Dedifferentiated amniotic fluid mesenchymal stem cell (primary cell): ENCODE measurements at regions not wholly inside any gene's neighbourhood (a gene's known extent, or its start where the extent isn't known, plus 50 kb on each side); places are given as distances from the start of the nearest gene placed in this dataset.
"Not testable (repeated sequence)": the region's sequence is repeated elsewhere in the genome, so short reads cannot be mapped to it uniquely, and the experiment has no call there.

Source experiments
- DNase-seq: peaks from one replicate; pipeline ENCODE4 v3.0.0-alpha.2; 2016; ENCODE audit errors: extremely low spot score

DNA sequence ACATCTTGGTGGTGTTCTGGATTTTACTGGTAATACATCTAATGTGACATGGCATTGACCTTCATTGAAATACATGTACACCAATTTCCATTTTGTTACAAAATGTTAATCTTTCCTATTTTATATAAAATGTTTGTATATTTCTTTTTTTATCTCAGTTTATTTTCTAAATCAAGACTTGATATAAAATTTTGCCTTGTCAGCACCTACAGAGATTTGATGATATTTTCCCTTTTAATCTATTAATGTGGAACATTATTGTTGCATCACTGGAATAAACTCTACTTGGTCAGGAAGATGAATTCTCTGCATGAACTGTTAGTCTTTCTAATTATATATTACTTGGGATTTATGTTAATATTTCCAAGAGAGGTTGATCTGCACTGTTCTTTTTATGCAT, 294.0 kb upstream of the ETAA1 start:
- DNase-seq = no peak

DNA sequence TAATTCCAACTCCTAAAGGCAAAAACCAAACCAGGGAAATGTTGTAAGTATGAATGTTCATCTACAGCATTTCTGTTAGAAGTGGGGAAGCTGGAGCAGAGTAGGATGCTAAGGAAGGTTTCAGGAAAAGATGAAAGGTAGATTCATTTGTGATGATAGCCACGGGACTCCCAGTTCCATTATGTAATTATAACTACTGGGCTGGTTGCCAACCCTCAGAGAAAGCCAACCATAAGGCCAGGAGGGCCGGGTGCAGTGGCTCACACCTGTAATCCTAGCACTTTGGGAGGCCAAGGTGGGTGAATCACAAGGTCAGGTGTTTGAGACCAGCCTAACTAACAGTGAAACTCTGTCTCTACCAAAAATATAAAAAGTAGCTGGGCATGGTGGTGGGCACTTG, 288.9 kb upstream of the ETAA1 start:
- DNase-seq = no peak

DNA sequence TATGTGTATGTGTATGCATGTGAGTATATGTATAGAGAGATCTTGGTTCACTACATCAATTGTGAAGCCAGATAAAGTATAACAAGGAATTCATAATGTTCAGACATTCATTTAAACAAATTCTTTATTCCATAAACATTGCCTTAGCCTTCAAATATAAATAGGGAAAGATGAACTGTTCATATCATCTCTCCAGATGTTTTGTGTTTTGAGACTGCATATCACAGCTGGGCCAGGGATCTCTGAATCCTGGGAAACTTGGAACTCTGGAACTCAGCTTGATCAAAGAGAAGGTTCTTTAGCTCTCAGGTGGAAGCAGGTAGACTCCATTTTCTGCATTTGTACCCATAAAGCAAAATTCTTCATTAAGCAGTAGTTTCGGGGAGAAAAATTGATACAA, 272.6 kb upstream of the ETAA1 start:
- DNase-seq = no peak

DNA sequence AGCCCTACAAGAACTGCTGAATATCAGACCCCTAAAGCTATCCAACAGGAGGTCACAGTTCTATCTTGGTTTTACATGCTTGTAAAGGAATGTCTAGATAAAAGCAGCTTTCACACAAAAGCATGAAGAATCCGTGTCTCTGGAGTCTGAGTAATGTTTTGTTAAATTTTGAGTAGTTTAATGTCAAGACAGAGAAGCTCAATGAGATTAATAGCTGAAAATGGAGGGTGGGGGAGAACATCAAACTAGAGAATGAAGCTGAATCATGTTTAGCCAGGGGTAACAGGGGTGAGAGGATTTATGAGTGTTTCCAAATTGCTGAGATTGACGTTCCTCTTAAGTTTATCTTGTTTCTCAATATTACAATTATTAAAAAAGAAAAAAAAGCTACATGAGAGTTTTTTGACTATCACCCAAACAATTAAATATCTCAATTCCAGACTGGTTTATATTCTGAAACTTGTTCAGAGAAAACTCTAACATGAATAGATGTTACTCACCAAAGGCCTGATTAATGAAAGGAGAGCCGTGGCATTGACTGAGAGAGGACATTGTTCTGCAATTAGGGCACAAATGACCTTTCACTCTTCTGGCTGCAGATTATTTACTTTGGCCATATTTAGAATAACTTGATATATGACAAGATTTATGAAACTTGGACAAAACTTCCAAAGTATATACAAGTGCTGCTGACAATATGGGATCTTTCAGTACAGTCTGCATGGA, 266.4 kb upstream of the ETAA1 start:
- DNase-seq = no peak

DNA sequence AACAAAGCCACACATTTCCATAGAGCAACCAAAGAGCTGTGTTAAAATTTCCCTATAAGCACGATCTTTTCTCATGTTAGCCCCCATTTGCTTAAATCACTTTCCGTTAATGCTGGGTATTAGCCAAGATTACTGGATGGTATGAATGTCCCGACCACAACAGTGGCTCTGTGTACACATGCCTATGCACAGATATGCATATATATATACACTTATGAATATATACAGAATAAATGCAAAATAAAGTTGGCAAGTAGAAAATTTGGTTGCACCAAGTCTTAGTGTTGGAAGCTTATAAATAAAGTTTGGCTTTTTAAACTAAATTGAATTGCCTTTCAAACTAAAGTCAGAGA, 265.9 kb upstream of the ETAA1 start:
- DNase-seq = no peak

DNA sequence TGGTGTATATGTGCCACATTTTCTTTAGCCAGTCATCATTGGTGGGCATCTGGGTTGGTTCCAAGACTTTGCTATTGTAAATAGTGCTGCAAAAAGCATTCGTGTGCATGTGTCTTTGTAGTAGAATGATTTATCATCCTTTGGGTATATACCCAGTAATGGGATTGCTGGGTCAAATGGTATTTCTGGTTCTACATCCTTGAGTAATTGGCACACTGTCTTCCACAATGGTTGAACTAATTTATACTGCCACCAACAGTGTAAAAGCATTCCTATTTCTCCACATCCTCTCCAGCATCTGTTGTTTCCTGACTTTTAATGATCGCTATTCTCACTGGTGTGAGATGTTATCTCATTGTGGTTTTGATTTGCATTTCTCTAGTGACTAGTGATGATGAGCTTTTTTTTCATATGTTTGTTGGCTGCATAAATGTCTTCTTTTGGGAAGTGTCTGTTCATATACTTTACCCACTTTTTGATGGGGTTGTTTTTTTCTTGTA, 264.6 kb upstream of the ETAA1 start:
- DNase-seq = not testable (repeated sequence)

DNA sequence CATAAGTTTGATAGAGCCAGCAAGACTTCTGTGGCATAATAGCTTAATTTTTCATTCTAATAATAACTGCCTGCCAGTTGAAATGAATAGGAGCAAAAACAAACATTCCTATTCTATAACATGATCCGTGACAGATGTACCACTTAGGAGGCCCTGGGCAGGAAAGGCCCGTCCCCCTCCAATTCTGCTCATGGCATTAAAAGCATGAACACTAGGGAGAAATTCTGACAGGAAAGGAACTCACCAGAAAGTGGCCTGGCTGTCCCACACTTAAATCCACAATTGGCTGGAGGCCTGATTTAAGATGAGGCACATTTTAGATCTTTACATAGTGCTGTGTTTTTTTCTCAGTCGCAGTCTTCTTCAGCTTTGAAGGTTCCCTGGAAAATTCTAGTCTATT, 261.9 kb upstream of the ETAA1 start:
- DNase-seq = no peak

DNA sequence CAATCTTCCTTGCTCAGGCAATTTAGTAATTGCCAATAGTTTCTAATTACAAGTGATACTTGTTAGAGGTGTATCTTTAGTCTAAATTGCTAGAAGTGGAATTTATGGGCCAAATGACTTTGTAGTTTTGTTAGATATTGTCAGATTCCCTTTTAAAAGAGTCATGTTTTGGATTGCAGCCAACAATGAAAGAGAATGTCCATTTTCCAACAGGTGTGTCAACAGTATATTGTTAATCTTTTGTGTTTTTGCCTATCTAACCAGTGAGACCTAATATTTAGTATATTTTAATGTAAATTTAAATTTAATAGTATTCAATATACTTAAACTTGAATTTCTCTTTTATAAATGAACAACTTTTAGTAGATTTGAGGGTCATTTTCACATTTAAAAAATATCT, 259.4 kb upstream of the ETAA1 start:
- no peak for DNase-seq

DNA sequence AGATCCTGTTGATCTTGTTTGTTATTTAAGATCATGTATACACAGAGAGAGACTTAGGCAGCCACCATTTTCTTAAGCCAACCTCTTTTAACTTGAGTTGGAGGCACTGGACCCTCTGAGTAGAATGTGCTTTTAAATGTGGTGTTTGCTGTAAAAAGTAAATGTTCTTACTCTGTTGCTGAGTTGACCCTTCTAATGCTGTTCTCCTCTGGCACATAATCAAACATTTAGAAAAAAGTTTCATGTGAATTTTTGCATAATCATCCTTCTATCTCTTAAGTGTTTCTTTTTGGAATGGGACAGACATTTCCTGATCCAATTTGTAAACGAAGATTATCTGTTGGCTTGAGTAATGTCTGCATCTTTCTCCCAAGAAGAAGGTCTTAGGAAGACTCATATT, 255.1 kb upstream of the ETAA1 start:
- DNase-seq = no peak

DNA sequence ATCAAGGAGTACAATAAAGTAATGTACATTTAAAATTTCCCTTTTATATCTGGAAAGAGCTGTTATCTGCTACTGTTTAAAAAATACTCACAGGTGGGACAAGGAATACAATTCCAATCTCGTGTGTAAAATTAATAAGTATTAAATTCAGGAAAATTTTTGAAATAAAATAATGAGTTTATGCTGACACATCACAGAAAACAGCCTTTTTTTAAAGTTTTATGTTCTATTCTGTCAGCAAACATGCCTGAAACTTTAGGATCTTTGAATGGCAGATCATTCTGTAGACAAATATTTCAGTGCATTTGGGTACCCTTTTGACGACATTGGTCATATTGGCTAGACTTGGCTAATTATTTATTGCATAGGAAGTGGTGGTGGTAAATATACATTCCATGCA, 254.4 kb upstream of the ETAA1 start:
- DNase-seq = no peak

DNA sequence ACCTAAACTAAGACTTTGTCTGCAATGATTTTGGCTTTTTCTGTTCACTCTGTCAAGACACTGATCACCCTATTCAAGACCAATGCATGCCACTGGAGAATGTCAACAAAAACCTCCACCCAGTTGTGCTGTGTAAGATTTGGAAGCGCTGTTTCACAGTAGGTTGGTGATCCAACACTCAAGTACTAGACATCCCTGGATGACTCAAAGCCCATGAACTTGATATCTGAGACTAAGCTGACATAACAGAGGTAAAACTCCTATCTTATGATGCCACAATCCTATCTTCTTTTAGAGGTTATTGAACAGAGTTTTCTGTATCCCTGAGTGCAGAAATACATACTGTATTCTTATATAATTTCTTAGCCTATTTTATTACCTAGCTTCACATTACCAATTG, 251.3 kb upstream of the ETAA1 start:
- no peak for DNase-seq

DNA sequence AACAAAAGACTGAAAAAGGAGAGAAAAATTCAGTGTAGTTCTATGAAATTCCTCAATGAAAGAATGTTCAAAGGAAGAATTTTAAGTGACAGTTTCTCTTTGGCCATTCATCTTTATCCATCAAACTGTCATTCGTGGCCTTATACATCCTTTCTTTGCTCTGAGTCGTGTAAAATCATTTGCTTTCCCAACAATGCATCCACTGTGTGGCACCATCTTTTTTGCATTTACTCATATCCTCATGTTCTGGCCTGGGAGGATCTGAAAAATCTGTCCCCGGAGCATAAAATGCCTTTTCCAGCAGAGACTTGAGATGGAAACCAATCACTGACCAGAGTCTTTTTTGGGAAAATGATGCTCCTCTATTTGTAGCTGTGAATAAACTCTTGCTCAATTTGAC, 240.3 kb upstream of the ETAA1 start:
- DNase-seq = no peak

DNA sequence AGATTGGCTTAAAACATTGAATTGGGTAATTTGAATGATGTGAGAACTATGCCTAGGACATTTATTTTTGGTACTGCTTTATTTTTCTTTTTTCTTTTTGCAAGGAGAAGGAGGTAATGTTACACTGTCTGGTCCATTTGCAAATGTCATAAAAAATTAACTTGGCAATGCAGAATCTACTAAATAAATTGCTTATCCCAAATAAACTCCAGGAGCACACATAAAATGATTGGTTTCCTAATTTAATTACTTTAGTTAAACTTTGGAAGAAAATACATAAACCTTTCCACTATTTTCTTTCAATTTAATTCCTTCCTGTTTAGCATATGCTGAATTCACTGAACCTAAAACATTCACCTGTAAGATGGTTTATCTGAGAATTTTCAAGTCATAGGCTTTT, 238.4 kb upstream of the ETAA1 start:
- DNase-seq = no peak

DNA sequence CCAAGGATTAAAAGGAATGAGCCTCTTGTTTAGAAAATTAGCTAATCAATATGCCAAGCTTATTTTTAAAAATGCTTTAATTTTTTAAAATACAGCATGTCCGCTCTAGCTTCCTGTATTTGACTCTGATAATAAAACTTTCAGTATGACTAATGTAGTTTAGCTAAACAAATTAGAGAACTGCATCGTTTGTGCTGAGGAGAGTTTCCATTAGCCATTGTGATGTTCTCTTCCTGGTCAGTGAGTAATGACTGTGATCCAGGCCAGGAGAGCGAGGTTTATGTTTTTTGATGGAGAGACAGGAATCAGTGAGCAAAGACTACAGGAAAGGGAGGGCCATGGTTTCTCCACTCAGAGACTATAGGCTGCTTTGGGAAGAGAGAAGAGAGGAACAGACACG, 237.2 kb upstream of the ETAA1 start:
- no peak for DNase-seq

DNA sequence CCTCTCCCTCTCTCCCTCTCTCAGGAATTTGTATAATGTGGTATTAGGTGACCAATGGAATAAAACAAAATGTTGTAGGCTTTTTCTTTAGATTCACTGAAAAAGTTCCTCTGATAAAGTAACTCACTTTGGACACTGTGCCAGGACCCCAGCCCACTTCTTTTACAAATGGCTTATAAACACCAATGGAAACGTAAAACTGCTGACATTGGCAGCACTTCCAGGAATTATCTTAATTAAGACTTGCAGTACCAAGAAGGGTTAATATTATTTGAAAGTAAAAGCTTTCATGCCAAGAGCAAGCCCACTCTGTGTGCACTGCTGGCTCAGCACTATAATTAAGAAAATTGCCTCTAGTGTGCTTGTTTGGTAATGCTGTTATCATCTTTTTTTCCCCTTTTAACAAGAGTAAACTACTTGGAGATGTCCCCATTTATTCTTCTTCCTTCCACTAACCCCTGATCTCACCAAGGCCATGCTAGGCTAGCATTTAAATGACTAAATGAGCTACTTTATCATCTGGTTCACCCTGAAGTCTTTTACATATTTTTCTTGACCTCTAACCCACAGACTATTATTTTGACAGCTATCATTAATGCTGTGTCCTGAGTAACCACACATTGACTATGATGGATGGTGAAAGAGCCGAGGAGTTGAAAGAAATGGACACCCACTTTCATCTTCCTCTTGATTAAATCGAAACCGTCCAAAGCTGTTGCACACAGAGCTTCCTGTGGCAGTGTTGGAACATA, 232.2 kb upstream of the ETAA1 start:
- DNase-seq = no peak

DNA sequence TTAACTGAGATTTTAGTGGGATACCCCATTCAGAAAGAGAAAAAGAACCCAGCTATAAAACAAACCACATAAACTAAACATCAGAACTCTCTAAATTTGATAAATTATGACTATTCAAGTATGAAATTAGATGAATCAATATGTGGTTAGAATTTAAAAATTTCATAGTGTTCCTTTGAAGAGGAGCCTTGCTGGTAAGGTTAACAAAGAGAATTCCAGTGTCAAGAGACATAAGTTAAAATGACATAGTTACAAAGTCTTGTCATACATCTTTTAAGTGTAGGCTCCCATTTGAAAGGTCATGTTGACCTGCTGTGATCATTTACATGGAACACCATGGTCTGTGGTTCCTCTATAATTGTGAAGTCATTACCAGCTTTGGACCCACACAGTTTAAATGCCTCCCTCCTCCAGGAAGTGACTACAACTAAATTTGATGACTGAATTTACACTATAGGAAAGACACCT, 231.6 kb upstream of the ETAA1 start:
- DNase-seq = no peak

DNA sequence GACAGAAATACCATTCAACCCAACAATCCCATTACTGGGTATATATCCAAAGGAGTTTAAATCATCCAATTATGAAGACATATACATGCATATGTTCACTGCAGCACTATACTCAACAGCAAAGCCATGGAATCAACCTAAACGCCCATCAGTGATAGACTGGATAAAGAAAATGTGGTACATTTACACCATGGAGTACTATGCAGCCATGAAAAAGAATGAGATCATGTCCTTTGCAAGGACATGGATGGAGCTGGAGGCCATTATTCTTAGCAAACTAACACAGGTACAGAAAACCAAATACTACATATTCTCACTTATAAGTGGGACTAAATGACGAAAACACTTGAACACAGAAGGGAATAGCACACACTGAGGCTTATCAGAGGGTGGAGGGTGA, 230.6 kb upstream of the ETAA1 start:
- not testable (repeated sequence) for DNase-seq

DNA sequence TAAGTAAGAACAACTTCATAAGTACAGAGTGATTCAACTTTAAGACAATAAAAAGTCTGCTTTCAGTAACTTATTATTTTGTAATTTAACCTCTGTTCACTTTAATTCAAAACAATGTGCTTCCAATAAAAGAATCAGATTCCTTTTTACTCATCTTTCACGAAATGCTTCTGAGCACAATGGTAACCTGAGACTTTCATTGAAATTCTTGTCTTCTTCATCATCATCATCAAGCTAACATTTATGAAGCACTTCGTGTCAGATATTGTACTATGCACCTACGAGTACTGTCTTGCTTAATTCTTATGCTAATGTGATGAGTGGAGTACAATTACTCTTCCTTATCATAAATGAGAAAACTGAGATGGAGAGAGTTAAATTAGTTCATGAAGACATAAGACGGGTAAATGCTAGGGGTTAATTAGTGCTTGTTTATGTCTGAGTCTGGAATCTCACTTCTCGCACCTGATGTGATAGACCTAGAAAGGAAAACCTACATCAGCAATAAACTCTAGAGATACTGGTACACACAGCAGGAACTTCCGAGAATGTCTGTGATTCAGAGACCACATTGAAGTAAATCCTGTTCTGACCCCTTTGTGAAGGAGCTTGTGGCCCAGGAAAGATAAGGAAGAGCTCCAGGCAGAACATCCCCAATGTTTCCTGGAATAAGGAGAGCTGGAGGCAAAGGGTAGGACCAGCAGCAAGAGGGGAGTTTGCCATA, 227.6 kb upstream of the ETAA1 start:
- DNase-seq = no peak

DNA sequence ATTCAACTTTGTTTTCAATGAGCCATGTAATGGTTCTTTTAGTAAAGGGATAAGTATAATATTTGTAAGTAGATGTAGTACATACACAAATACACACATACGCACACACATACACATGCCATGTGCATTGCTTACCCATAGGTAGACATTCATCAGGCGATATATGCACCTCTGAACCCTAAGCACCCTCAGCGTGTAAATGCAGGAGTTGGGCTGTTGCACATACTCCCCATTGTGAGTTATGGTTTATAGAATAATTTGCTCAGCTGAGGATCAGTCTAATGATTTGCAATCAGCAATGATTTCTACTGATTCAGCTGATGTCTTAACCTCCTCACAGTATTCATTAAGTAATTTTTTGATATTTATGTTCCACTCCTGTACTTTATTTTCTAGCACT, 217.6 kb upstream of the ETAA1 start:
- no peak for DNase-seq

DNA sequence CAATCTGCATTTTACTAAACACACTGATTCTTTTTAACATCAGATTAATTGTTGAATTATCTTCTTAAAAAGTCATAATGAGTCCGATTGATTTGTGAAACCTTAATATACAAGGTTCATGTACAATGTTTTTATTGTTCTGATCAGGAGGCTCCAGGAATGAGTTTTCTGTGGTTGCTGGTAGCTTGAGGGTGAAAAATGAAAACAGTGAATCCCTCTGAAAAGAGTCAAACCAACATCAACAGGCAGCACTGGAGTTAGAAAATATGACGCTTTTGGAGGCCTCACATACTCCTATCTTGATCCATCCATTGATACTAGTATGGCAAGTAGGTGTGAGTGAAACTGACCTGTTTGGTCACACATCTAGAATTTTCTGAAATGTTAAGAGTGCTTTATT, 216.3 kb upstream of the ETAA1 start:
- DNase-seq = no peak

DNA sequence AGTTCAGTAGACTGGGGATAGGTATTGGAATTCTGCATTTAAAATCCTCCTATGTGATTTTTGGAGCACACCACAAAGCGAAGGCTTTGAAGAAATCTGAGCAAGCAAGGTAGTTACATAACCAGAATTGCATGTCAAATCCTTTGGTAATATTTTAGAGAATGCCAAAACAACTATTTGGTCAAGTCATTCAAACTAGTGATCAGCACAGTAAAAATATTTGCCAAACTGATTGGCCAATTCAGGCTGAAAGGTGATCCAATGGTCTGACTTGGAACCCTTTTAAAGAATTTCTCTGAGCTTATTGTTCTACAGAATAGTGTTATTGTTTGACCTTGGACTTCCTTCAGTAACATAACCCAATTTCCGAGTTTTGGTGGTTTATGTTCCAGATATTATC, 214.2 kb upstream of the ETAA1 start:
- no peak for DNase-seq

DNA sequence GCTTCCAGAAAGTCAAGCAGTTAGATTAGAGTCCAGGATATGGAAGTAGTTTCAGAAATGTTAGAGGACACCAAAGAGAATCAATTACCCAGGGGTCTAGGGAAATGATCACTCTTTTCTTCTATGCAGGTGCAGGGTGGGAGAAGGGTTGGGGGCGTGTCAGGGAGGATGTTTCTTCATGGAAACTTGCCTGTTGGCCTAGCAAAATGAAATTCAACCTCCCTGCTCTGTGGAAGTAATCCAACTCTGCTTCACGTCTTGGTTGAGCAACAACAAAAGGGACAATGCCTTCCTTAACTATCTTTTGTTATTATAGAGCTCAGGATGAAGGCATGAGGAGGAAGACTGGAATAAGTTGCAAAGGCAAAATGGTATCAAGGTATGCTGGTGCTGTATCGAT, 210.8 kb upstream of the ETAA1 start:
- no peak for DNase-seq

DNA sequence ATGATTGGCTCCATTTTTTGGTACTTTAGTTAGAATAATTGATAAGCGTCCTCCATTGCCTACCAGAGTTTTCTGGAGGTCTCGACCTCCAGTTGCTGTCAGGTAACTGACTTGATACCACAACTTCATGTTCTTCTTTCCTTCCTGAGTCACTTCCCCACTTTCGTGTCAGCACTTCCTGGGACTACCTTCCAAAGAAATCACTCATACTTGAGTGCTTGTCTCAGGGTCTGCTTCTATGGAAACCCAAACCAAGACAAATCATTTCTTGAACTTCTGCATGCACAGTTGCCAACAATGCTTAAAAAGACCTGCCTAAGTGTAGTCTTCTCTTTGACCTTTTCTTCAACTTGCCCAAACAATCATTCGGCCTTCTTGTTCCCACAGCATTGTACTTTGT, 210.3 kb upstream of the ETAA1 start:
- DNase-seq = no peak
